ENCODE measurements at regions not wholly inside any gene's neighbourhood (a gene's known extent, or its start where the extent isn't known, plus 50 kb on each side); places are given as distances from the start of the nearest gene placed in this dataset.

DNA sequence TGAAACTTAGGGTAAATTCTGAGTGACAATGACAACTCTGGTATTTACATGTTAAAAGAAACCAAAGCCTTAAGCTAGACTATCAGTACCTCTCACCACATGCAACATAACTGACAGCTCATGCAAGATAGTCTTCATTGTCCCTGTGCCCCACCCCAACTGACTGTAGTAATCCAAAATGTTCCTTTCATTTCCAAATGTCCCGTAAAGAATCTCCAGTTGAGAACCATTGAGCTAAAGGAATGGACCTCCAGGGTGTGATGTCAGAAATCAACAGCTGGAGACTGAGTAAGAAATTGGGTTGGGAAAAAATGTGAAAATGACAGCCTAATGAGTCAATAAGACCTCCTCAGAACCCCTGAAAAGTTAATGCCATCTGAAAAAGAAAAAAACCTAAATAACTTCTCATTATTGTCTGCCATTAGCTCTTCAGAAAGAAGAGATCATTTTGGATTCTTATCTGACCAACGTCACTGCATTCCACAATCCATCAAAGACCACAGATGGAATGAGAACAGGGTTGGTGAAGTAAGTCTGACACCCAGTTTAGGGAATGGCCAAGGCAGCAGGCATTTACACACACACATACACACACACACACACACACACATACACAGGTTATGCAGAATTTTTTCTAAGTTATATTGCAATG is 51.7 kb upstream of the ACVR2A start:
- DNase-seq: no peak

DNA sequence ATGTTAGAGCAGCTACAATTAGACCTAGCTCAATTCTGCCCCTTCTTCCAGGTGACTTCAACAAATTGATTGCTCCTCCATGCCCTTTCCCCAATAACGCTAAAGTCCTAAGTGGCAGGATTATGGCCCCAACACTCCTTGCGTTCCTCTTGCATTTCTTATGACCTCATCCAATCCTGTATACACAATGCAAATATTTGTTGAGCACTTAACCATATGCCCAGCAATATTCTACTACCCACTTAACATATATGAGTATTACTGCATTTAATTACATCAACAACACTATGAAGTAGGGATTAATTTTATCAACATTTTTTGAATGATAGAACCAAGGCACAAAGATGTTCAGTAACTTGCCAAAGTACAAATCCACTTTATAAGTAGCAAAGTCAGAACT is 54.2 kb upstream of the ACVR2A start:
- no peak for DNase-seq

DNA sequence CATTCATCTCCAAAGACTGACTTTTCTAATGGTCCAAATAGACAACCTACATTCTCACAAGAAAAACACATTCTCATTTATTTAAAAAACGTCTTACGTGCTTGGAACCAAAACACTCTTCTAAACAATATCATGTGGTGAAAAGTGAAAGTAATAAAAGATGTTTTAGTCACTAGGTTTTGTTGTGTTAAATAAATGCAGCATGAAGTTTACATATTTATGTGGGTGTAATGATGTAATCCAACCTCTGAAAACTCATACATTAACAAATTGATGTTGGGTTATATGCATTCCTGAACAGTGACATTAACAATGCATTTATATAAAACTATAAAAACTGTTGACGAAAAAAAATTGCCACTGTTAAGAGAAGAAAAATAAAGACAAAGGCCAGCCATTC is 55.1 kb upstream of the ACVR2A start:
- no peak for DNase-seq

DNA sequence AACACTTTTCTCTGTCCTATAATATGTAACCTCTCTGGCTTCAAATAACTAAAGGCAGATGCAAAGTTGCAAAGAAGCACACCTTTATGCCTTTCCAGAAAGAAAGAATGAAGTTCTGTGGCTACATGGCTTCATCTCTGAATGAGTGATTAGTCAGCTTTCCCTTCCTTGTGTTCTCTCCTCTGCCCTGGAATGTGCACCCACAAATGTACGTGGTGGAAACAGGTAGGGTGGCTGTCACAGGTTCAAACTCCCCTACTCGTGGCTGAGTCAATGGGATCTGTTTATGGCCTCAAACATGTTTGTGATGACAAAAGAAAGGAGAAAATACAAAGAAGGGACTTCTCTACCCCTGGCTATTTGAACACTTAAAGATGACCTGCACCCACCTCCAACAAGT is 55.5 kb upstream of the ACVR2A start:
- no peak for DNase-seq

DNA sequence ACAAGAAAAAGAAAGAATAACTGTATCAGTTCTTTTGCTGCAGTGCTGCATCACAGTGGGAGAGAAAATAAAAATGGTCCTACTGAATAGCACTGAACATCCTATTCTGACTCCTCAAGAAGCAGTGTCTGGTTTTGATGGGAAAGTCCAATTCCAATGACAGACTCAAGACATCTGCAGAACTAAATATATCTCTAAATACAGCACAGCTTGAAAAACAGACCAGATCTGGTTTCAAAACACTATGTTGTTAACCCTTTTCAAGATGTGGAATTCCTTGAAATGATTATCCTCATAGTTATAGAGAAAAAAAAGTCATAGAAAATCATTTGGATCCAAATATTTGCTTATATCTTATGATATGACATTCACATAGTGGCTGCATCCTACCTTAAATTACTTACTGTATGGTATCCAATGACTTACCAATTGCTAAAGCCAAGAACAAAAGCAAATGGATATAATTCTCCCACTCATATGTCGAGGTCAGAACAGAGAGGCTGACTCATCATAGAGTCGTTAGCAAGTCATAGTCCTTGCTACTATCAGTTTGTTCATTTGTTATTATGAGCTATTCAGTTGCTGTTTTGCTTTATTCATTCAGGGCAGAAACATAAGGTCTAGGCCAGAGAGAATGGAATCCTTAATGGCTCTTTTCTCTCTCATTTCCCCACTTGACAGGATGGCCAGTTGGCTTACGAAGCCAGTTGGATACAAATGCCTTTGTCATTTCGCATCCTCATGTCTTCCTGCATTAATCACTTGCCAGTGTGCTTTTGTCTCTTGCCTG is 62.5 kb upstream of the ACVR2A start:
- no peak for DNase-seq

DNA sequence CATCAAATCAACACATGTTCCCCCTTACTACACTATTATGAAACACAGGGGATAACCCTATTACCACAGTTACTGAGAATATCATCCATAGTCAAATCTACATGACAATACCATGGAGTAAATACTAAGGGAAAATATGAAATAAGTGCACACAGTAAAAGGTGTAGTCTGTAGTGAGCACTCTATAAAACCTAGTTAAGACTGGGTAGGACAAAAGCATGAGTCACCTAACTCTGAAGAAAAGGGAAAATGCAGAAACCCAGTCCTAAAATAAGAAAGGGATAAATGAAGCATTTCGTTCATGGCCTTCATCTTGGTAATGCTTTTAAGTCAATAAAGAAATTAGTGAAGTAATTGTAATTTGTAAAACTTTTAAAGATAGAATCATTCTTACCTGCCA is 65.4 kb upstream of the ACVR2A start:
- DNase-seq: no peak

DNA sequence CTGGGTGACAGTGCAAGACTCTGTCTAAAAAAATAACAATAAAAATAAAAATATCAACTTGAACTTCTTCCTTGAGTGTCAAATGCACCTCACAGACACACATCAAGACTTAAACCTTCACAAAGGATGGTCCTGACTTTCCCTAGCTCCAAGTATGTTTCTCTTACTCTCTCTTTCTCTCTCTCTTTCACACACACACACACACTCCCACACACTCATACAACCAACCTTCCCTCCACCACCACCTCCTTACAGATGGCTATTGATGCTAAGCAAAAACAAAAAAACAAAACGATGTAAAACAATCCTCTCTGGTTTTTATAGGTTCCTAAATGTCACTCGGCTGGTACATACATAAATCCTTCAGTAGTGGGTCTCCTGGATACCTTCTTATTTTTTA is 67.4 kb upstream of the ACVR2A start:
- no peak for DNase-seq

DNA sequence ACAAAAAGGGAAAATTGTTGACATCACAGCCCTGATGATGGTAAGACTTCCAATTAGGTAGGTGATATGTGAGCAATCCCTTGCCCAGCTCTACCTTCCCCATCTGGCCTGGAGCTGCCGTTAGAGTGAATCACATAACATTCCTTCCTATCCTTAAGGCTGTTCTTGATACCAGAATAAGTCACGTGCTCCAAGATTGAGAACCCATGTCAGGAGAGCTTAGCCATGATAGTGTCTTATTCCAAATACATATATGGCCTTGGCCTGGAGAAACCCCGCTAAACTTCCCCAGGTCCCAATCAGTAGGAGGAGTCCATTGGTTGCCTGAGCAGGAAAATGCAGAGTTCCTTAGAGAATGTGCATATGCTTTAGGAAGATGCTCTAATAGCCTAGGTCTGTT is 70.0 kb upstream of the ACVR2A start:
- no peak for DNase-seq

DNA sequence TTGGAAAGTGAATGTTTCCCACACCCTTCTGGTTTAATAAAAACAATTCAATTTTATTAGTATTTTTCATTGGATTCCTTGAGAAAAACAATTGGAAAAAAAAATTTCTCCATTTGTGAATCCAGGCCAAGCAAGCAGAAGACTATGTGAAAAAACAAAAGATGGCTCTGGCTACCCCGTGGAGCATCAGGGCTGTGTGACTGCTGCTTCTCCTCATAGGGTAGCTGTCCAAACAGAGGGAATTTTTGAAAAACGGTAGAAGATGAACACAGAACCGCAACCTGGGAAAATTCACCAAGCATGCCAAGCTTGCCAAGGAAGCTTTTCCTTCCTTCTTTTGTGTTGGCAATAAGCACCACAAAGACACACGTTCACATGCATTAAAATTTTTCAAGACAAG is 71.3 kb upstream of the ACVR2A start:
- DNase-seq: no peak

DNA sequence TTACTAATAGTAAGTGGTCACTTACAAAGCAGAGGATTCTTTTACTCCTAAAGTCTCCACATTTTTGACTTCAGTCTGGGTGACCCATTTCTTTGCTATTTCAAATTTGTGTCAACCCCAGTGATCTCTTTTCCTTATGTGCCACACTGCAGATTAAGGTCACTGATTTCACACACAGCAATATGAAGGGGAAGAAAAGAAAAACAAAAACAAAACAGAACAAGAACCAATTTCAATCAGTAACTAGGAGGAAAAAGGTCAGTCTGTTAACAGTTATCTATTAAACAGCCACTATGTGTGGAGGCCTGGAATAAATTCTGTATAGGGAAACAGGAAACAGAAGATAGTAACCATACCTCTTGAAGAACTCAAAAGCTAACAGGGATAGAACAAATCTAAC is 72.0 kb upstream of the ACVR2A start:
- DNase-seq: no peak

DNA sequence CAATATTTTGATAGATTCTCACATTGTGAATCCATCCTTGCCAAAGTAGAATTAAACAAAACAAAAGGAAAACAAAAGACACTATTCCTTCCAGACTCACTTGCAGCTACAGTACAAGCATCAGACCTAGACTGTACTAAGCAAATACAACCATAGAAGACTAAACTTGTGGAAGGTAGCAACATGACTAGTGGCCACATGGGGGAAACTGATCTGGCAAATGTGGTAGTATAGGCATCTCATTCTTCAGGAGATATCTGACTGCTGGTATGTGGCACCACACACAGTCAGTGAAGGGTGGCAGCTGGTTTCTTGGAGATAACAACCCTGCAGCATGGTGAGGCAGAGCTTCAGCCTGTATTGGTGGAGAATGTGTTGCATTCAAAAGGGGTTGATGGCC is 81.0 kb upstream of the ACVR2A start:
- no peak for DNase-seq

DNA sequence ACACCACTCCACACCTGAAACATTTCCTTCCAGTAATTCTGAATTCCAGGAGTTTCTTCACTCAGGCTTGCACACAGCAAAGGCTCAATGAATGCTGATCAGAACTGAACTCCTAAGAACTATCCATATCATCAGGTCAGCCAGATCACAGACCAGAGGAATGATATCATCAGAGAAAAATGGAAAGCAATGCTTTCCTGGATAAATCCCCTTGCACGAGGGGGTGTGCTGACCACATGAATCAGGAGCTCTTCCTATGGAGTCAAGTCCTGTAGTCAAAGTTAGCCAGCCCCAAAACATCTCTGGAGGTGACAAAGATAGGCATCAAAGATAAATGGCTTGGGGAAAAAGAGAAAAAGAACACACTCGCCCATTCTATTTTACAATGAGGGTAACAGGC is 83.8 kb upstream of the ACVR2A start:
- DNase-seq: no peak

DNA sequence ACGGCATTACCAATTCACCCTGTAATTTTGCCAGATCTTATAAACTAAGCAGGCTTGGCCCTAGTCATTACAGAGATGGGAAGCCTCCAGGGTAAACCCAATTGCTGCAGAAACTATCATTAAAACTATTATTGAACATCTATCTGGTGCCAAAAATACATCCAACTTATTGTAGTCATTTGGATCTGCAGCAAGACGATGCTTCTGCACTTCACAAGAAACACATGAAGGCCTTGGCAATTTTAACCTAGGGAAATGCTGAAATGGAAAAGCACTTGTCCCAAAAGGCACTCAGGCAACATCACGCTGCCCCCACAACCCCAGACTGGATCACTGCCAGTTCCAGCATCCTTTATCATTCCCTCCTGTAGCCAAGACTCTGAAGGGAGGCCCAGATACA is 85.3 kb upstream of the ACVR2A start:
- DNase-seq: no peak

DNA sequence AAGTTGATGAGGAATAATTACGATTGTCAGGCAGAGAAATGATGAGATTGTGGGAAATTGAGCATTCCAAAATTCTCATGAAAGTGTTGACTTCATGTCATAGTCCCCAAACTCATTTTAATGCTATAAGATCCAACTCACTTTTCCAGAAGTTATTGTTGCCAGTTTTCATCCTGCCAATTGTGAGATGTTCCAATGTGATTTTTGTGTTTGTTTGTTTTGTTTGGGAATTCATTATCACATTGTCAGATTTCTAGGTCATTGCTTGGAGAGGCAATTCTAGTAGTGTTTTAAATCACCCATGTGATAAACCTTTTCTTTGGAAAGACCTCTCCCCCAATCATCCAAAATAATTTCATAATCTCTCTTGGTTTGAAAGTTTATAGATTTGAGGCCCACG is 86.0 kb upstream of the ACVR2A start:
- no peak for DNase-seq

DNA sequence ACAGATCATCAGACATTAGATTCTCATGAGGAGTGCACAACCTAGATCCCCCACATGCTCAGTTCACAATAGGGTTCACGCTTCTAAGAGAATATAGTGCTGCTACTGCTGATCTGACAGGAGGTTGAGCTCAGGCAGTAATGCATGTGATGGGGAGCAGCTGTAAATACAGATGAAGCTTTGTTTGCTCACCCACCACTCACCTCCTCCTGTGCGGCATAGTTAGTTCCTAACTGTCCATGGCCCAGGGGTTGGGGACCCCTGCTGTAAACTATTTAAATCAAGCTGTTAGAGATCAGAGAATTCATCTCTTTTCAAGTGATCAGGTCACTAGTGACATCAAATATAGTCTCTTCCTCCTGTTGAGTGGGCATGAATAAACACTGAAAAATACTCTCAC is 88.8 kb upstream of the ACVR2A start:
- DNase-seq: no peak

DNA sequence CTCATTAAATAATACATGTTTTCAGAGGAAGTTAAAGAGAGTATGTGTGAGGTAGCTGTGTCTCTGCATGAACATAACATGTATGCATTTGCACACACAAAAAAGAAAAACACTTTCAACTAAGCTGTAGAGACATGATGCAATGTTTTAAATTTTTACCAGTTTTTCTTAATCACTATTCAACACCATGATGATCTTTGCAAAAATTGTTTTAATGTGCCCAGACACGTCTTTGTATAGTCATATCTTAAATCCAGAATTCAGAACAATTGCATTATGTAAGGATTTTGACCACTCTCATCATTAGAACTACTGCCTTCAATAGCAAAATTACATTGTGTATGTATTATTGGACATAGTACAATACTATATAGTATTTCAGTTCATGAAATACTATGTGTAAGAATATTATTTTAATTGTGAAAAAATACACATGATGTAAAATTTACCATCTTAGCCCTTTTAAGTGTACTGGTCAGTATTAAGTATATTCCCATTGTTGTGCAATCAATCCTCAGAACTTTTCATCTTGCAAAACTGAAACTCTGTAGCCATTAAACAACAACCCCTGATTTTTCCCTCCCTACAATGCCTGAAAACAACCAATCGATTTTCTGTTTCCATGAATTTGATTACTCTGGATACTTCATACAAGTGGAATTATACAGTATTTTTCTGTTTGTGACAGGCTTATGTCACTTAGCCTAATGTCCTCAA is 104.5 kb upstream of the ACVR2A start:
- no peak for DNase-seq

DNA sequence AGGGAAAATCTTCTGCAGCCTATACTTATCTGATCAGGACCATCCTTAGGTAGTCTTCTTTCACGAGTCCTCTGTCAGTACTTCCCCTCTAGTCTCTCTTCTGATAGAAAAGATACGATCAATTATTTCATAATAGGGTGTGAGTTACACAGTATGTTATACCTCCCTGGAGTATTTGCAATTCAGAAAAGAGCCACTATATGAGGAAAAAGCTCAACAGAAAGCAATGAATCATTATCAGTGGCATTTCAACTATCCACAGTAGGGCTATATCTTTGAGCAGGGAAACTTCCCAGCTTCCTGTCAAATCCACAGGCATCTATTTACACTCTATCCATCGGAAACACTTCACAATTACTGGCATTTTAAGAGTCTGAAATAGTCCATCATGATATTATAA is 105.3 kb upstream of the ACVR2A start:
- DNase-seq: no peak

DNA sequence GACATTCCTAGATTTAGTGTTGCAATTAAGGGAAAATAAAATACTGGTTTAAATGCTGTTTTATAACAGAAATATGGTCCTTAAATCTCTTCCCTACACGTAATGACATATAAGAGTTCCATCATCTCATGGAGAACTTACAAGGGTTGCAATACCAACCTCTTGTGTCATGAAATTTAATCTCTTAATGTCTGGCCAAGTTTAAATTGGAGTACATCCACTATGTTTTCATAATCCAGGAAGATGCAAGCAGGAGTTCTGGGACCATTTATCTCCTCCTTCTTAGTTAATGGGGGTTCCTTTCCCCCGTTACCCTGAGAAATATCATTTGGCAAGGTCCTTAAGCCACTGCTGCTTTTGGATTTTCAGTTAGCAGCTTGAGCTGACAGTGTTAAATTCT is 126.0 kb upstream of the ACVR2A start:
- no peak for DNase-seq

DNA sequence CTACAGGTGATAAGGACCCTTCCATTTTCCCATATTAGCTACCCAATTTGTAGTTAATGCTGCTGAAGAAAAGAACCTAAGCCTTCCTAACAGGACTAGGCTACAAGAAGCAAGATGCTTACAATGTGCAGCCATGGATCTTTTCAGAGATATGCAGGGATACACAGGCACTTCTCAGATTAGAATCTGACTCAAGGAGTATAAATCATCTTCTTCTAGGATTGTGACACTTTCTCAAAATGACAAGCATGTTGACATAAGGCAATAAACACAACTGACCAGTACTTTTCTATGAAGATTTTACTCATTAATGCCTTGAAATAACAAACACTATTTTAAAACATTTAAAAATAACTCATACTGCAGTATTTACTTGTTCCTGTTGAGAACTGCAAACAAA is 127.9 kb upstream of the ACVR2A start:
- DNase-seq: no peak

DNA sequence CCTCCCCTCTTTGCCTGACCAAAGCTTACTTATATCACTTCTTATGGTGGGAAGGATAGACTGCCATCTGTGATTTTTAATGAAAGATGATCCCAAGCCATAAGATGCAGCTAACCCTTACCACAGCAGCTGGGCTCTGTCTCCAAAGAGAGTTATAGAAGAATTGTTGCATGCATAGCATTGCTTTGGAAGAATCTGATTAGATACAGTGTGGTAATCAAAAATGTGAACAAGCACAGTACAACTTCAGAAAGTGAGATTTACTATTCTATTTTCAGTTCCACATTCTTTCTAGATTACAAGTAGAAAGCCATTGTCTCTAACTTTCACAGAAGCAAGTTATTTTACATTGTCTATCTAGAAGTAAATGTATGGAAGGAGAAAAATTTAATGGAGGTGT is 129.0 kb upstream of the ACVR2A start:
- no peak for DNase-seq

DNA sequence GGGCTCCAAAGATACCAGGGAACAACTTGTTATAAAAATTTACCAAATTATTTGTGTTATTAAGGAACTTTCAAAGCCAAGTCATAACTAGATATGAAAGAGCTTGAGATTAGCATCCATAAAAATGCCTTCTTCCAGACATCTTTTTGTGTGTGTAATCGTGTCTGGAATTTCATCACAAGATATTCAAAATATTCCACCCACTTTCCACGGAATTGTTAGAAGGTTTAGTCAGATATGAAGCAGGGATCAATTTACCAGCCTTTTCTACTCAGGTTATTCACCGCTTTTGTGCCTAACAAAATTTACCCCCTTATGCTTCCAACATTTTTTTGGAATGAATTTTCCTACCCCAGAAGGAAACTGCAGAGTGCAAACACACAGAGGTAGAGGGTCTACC is 130.2 kb upstream of the ACVR2A start:
- DNase-seq: no peak

DNA sequence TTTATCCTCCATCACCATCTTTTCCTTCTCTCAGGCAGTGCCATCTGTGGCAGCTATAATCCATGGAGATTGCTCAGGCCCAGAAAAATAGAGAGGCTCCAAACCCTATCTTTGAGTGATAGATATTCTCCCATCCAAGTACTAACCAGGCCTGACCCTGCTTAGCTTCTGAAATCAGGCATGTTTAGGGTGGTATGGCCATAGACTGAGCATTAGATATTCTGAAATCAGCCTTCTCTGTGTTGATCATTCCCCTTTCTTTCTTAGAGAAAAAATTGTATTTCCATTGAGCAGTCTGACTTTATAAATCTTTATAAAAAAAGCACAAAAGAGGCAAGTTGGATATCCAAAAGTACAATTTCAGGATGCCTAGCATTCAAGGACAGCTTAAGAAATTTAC is 131.5 kb upstream of the ACVR2A start:
- no peak for DNase-seq

DNA sequence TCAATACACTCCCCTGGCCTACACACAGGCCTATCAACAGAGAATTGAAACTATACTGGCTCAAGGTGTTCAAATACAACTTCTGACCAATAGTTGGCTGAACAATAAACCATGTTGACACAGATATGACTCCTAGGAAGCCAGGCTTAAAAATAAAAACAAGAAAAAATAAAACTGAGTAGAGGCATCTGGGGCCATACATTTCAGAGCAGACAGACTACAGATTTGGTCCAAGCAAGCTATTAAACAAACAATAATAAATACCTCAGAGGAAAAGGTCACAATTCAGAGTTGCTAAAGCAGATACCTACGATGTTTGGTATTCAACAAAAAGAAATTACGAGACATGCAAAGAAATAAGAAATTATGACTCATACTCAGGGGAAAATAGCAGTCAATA is 132.8 kb upstream of the ACVR2A start:
- no peak for DNase-seq

DNA sequence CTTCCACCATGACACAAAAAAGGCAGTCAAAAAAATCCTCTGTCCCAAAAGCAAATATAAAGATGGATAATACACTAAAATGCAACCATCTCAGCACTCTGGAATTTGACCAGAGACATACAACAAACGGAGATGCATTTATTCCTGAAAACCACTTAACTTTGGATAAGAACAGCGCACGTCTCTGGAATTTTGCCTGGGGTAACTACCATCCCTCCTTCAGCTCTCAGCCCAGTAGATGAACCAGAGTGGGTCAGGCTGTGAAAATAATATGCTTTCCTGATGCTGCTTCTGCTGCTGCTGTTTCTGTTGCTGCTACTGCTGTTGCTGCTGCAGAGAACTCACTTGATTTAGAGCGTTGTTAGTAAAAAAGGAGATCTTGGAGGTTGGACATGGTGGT is 133.8 kb upstream of the ACVR2A start:
- DNase-seq: no peak

All from activated T-cell treated with anti-CD3 and anti-CD28 coated beads, Interleukin-2, amount 50 U/mL, for 1 hour (primary cell).